K562 (cell line): ENCODE measurements at regions not wholly inside any gene's neighbourhood (a gene's known extent, or its start where the extent isn't known, plus 50 kb on each side); places are given as distances from the start of the nearest gene placed in this dataset.

Source experiments
- ARID4B ChIP-seq: sonication (generic); formaldehyde crosslinking; IDR thresholded peaks from 2 replicates; pipeline ENCODE4 v1.8.0; 2022; ENCODE audit warnings: mild to moderate bottlenecking, missing genetic modification reagents
- BRF1 ChIP-seq: IDR thresholded peaks from 3 replicates; pipeline ENCODE4 v1.6.1; 2011; ENCODE audit warnings: borderline replicate concordance, mild to moderate bottlenecking; ENCODE audit not compliant: insufficient read length; ENCODE audit errors: extremely low read depth
- CTCF ChIP-seq, 3 experiments: IDR thresholded peaks in 2 of 3; conservative IDR thresholded peaks in 1 of 3; 2 replicates each; pipeline ENCODE4 v1.5.1; 2011 to 2012; ENCODE audit warnings: low read length in 3 of 3, mild to moderate bottlenecking in 3 of 3, control low read depth in 2 of 3, improper control_type of control experiment in 1 of 3, inconsistent platforms in 1 of 3, low read depth in 1 of 3, mixed read lengths in 1 of 3, moderate library complexity in 1 of 3; ENCODE audit not compliant: insufficient read depth in 2 of 3
- EP300 ChIP-seq: IDR thresholded peaks from 2 replicates; pipeline ENCODE4 v1.6.1; 2012; ENCODE audit warnings: low read length, improper control_type of control experiment
- ETV6 ChIP-seq, 3 experiments: fragments of 150-350 bp in 1 of 3; sonication (generic) in 1 of 3; formaldehyde crosslinking in 1 of 3; IDR thresholded peaks; 2 replicates each; pipeline versions ENCODE4 v1.6.1 to v1.8.0; 2014 to 2022; ENCODE audit warnings: borderline replicate concordance in 2 of 3, low read depth in 2 of 3, antibody characterized with exemption in 1 of 3, low read length in 1 of 3, mild to moderate bottlenecking in 1 of 3, missing genetic modification reagents in 1 of 3
- JUN ChIP-seq, 2 experiments: sonication (generic) in 1 of 2; formaldehyde crosslinking in 1 of 2; IDR thresholded peaks; 2 replicates each; pipeline versions ENCODE4 v1.6.1 to v1.8.0; 2012 to 2022; ENCODE audit warnings: borderline replicate concordance in 2 of 2, mild to moderate bottlenecking in 2 of 2, improper control_type of control experiment in 1 of 2, low read depth in 1 of 2, low read length in 1 of 2, missing genetic modification reagents in 1 of 2
- POLR2A ChIP-seq: fragments of 450-650 bp; conservative IDR thresholded peaks from 2 replicates; pipeline ENCODE4 v1.6.1; 2016
- POLR2G ChIP-seq: fragments of 200-400 bp; formaldehyde crosslinking; IDR thresholded peaks from 2 replicates; pipeline ENCODE4 v1.6.1; 2017; ENCODE audit warnings: low read depth, mild to moderate bottlenecking, antibody characterized with exemption, low read length, moderate library complexity
- SREBF2 ChIP-seq: sonication (generic); formaldehyde crosslinking; IDR thresholded peaks from 2 replicates; pipeline ENCODE4 v1.4.0; 2020; ENCODE audit warnings: mild to moderate bottlenecking, missing genetic modification reagents
- SRF ChIP-seq, 2 experiments: fragments of 250-450, 450-650 bp in 1 of 2; sonication (Bioruptor Pico) in 1 of 2; sonication (generic) in 1 of 2; formaldehyde crosslinking; IDR thresholded peaks; 2 replicates each; pipeline versions ENCODE4 v1.5.0 to v1.5.1; 2020 to 2022; ENCODE audit warnings: mild to moderate bottlenecking in 1 of 2, missing genetic modification reagents in 1 of 2
- YY1 ChIP-seq, 3 experiments: IDR thresholded peaks; 2 replicates each; pipeline ENCODE4 v1.6.1; 2011; ENCODE audit warnings: low read length in 2 of 3, mild to moderate bottlenecking in 2 of 3, moderate library complexity in 2 of 3, borderline replicate concordance in 1 of 3, control low read depth in 1 of 3, low read depth in 1 of 3; ENCODE audit not compliant: insufficient read depth in 3 of 3, insufficient replicate concordance in 2 of 3, control insufficient read depth in 1 of 3, insufficient read length in 1 of 3; ENCODE audit errors: extremely low read depth in 1 of 3
- ZBTB33 ChIP-seq: sonication (generic); formaldehyde crosslinking; IDR thresholded peaks from 2 replicates; pipeline ENCODE4 v1.8.1; 2023; ENCODE audit warnings: mild to moderate bottlenecking, missing genetic modification reagents
- ZKSCAN1 ChIP-seq: fragments of 150-350 bp; IDR thresholded peaks from 2 replicates; pipeline ENCODE4 v1.6.1; 2016; ENCODE audit warnings: low read depth, low read length
- ZNF253 ChIP-seq: fragments of 250-450 bp; sonication (Bioruptor Pico); conservative IDR thresholded peaks from 2 replicates; pipeline ENCODE4 v1.6.1; 2021; ENCODE audit warnings: mild to moderate bottlenecking

- TF ChIP-seq POLR2G = no peak
- TF ChIP-seq CTCF (IDR thresholded peaks at IDR 0.05 in 2 of 3, conservative IDR thresholded peaks at IDR 0.05 in 1 of 3; ENCODE audit: insufficient read depth in 2 of 3, low read depth in 1 of 3, low read length in 3 of 3) = no peak
- no peak for TF ChIP-seq POLR2A
- TF ChIP-seq ZBTB33 (CRISPR knock-in tag) = no peak
- TF ChIP-seq ZNF253 (CRISPR knock-in tag) = no peak
- TF ChIP-seq BRF1 = no peak
- TF ChIP-seq SRF (CRISPR knock-in tag; IDR thresholded peaks at IDR 0.05) = no peak
- TF ChIP-seq SREBF2 (CRISPR knock-in tag) = no peak
- TF ChIP-seq ETV6 (IDR thresholded peaks at IDR 0.05; ENCODE audit: borderline replicate concordance in 1 of 2, low read depth in 2 of 2, low read length in 1 of 2) = no peak
- TF ChIP-seq ETV6 (CRISPR knock-in tag; IDR thresholded peaks at IDR 0.05; ENCODE audit: borderline replicate concordance) = no peak
- no peak for TF ChIP-seq ARID4B (CRISPR knock-in tag)
- no peak for TF ChIP-seq ZKSCAN1
- no peak for TF ChIP-seq JUN (IDR thresholded peaks at IDR 0.05; ENCODE audit: borderline replicate concordance, low read depth, low read length)
- TF ChIP-seq JUN (CRISPR knock-in tag; IDR thresholded peaks at IDR 0.05; ENCODE audit: borderline replicate concordance) = no peak
- TF ChIP-seq YY1 (IDR thresholded peaks at IDR 0.05; ENCODE audit: borderline replicate concordance in 1 of 3, control insufficient read depth in 1 of 3, extremely low read depth in 1 of 3, insufficient read depth in 3 of 3, insufficient read length in 1 of 3, insufficient replicate concordance in 2 of 3, low read depth in 1 of 3, low read length in 2 of 3) = no peak
- no peak for TF ChIP-seq EP300
Observed at GRCh38 chr11:82092904-82093303, 640.8 kb downstream of the FAM181B start.
